Gastrocnemius medialis (tissue), 4 donors: ENCODE measurements at regions not wholly inside any gene's neighbourhood (a gene's known extent, or its start where the extent isn't known, plus 50 kb on each side); places are given as distances from the start of the nearest gene placed in this dataset.

Experiments
- POLR2A ChIP-seq, 2 donors: fragments of 450-650 bp; IDR thresholded peaks; one replicate each; pipeline ENCODE4 v1.6.1; 2017; ENCODE audit warnings: antibody characterized with exemption in 2 of 2, mild to moderate bottlenecking in 2 of 2, moderate library complexity in 2 of 2
- TF ChIP-seq, protein P1 (sequence below), 5 experiments: fragments of 450-650 bp in 3 of 5; fragments of 200-600 bp in 2 of 5; sonication (generic) in 2 of 5; IDR thresholded peaks in 4 of 5; conservative IDR thresholded peaks in 1 of 5; 1 replicate in 4 of 5; 2 replicates in 1 of 5; pipeline ENCODE4 v1.5.1; 2016 to 2019; ENCODE audit warnings: antibody characterized with exemption in 5 of 5, mild to moderate bottlenecking in 3 of 5, moderate library complexity in 3 of 5

- TF ChIP-seq, protein P1, sequence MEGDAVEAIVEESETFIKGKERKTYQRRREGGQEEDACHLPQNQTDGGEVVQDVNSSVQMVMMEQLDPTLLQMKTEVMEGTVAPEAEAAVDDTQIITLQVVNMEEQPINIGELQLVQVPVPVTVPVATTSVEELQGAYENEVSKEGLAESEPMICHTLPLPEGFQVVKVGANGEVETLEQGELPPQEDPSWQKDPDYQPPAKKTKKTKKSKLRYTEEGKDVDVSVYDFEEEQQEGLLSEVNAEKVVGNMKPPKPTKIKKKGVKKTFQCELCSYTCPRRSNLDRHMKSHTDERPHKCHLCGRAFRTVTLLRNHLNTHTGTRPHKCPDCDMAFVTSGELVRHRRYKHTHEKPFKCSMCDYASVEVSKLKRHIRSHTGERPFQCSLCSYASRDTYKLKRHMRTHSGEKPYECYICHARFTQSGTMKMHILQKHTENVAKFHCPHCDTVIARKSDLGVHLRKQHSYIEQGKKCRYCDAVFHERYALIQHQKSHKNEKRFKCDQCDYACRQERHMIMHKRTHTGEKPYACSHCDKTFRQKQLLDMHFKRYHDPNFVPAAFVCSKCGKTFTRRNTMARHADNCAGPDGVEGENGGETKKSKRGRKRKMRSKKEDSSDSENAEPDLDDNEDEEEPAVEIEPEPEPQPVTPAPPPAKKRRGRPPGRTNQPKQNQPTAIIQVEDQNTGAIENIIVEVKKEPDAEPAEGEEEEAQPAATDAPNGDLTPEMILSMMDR (IDR thresholded peaks at IDR 0.05 in 4 of 5, conservative IDR thresholded peaks at IDR 0.05 in 1 of 5), result no peak
- no peak for TF ChIP-seq POLR2A (IDR thresholded peaks at IDR 0.05)
Observed at GRCh38 chr6:131424475-131424874, 148.6 kb upstream of the ARG1 start.
